ENCODE measurements at regions not wholly inside any gene's neighbourhood (a gene's known extent, or its start where the extent isn't known, plus 50 kb on each side); places are given as distances from the start of the nearest gene placed in this dataset.

GRCh38 chr1:73359001-73359400 is 839.0 kb downstream of the LRRIQ3 start:
- Mint-ChIP-seq H3K4me3 (peak overlapping the region in 2 of 3 experiments; percentile 4 to 6), H3K9me3 (no peaks in the 10 kb centered on the region), H3K36me3 (ENCODE audit: low read depth) (no peaks in the 10 kb centered on the region), H3K4me1 (no peaks in the 10 kb centered on the region), H3K27me3 (ENCODE audit: low read depth) (no peaks in the 10 kb centered on the region), H3K27ac (peak overlapping the region in 2 of 3 experiments; percentile 59 to 80)
- TF ChIP-seq CTCF (IDR thresholded peaks at IDR 0.05; ENCODE audit: unreplicated experiment in 3 of 3), result no peak

GRCh38 chr1:73356485-73356884 is 841.5 kb downstream of the LRRIQ3 start:
- no peak for TF ChIP-seq CTCF (IDR thresholded peaks at IDR 0.05; ENCODE audit: unreplicated experiment in 3 of 3)

DNA sequence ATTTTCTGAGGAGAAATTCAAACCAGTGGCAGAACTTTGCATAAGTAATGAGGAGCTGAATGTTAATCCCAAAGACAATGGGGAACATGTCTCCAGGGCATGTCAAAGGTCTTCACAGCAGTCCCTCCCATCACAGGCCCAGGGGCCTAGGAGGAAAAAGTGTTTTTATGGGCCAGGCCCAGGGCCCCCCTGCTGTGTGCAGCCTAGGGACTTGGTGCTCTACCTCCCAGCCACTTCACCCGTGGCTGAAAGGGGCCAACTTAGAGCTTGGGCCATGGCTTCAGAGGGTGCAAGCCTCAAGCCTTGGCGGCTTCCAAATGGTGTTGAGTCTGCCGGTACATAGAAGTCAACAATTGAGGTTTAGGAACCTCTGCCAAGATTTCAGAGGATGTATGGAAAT is 854.0 kb downstream of the LRRIQ3 start:
- no peak overlapping the region for H3K4me3 Mint-ChIP-seq
- no peak for TF ChIP-seq CTCF (IDR thresholded peaks at IDR 0.05; ENCODE audit: unreplicated experiment in 3 of 3)
- H3K9me3 Mint-ChIP-seq, result no peaks in the 10 kb centered on the region
- no peaks in the 10 kb centered on the region for H3K27me3 Mint-ChIP-seq (ENCODE audit: low read depth)
- no peaks in the 10 kb centered on the region for H3K36me3 Mint-ChIP-seq (ENCODE audit: low read depth)
- no peaks in the 10 kb centered on the region for H3K4me1 Mint-ChIP-seq
- H3K27ac Mint-ChIP-seq, result no peak overlapping the region

More at GRCh38 chr1:73356485-73356884, 841.5 kb downstream of the LRRIQ3 start:
- no peak overlapping the region for H3K4me3 Mint-ChIP-seq
- H3K27ac Mint-ChIP-seq, result no peak overlapping the region
- no peaks in the 10 kb centered on the region for H3K4me1 Mint-ChIP-seq
- H3K36me3 Mint-ChIP-seq (ENCODE audit: low read depth), result no peaks in the 10 kb centered on the region
- no peaks in the 10 kb centered on the region for H3K9me3 Mint-ChIP-seq
- no peaks in the 10 kb centered on the region for H3K27me3 Mint-ChIP-seq (ENCODE audit: low read depth)

- peaks cover 4% of the 10 kb centered on the region for H3K36me3 Mint-ChIP-seq (ENCODE audit: low read depth)
- H3K4me1 Mint-ChIP-seq, result no peaks in the 10 kb centered on the region
- TF ChIP-seq CTCF (IDR thresholded peaks at IDR 0.05; ENCODE audit: unreplicated experiment in 3 of 3), result no peak
- no peak overlapping the region for H3K27ac Mint-ChIP-seq
- H3K4me3 Mint-ChIP-seq, result no peak overlapping the region
- H3K27me3 Mint-ChIP-seq (ENCODE audit: low read depth), result no peaks in the 10 kb centered on the region
- H3K9me3 Mint-ChIP-seq, result peaks cover 21% of the 10 kb centered on the region
These were observed 864.0 kb downstream of the LRRIQ3 start for GRCh38 chr1:73333847-73334503.

GRCh38 chr1:73331726-73332125 is 866.2 kb downstream of the LRRIQ3 start:
- no peak overlapping the region for H3K27ac Mint-ChIP-seq
- H3K4me3 Mint-ChIP-seq, result no peak overlapping the region
- peaks cover 4% of the 10 kb centered on the region for H3K36me3 Mint-ChIP-seq (ENCODE audit: low read depth)
- peaks cover 21% of the 10 kb centered on the region for H3K9me3 Mint-ChIP-seq
- H3K4me1 Mint-ChIP-seq, result no peaks in the 10 kb centered on the region
- no peaks in the 10 kb centered on the region for H3K27me3 Mint-ChIP-seq (ENCODE audit: low read depth)
- TF ChIP-seq CTCF (IDR thresholded peaks at IDR 0.05; ENCODE audit: unreplicated experiment in 3 of 3), result no peak

DNA sequence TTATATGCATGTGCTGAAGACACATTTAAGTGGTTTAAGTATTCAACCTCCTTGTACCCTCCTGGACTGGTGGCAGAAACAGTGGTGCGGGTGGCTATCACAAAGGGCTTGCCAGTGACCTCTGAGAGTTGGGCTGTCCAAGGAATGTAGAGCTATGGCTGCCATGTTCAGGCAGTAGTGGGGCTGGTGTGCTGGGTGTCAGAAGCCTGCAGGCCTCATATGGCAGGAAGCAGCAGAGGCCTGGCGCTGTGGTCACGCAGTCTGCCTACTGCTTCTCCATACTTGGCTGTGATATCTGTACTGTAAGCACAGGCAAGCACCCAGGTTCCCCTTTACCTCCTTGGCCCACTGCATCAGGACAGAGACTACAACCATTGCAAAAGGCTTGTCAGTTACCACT is 870.0 kb downstream of the LRRIQ3 start:
- H3K4me1 Mint-ChIP-seq, result no peaks in the 10 kb centered on the region
- no peak overlapping the region for H3K4me3 Mint-ChIP-seq
- H3K27ac Mint-ChIP-seq, result no peak overlapping the region
- no peak for TF ChIP-seq CTCF (IDR thresholded peaks at IDR 0.05; ENCODE audit: unreplicated experiment in 3 of 3)
- H3K9me3 Mint-ChIP-seq, result peaks cover 21% of the 10 kb centered on the region
- H3K27me3 Mint-ChIP-seq (ENCODE audit: low read depth), result no peaks in the 10 kb centered on the region
- H3K36me3 Mint-ChIP-seq (ENCODE audit: low read depth), result peaks cover 4% of the 10 kb centered on the region

Measured in nephron (organoid).